HFFc6 (cell line): ENCODE measurements at regions not wholly inside any gene's neighbourhood (a gene's known extent, or its start where the extent isn't known, plus 50 kb on each side); places are given as distances from the start of the nearest gene placed in this dataset.

Experiments
- DNase-seq: peaks from one replicate; pipeline ENCODE4 v3.0.0-alpha.2; 2018
- H3K27ac Mint-ChIP-seq: 2 replicates; pipeline ENCODE4 v1.8.0; 2020; ENCODE audit warnings: mild to moderate bottlenecking, mixed read lengths
- H3K27me3 Mint-ChIP-seq: 2 replicates; pipeline ENCODE4 v1.8.0; 2021; ENCODE audit warnings: mild to moderate bottlenecking, moderate library complexity, mixed read lengths; ENCODE audit not compliant: insufficient read depth
- H3K36me3 Mint-ChIP-seq: 2 replicates; pipeline ENCODE4 v1.8.0; 2021; ENCODE audit warnings: low read depth, mixed read lengths
- H3K4me1 Mint-ChIP-seq: 2 replicates; pipeline ENCODE4 v1.8.0; 2020; ENCODE audit warnings: low read depth, mixed read lengths
- H3K4me3 Mint-ChIP-seq: 2 replicates; pipeline ENCODE4 v1.8.0; 2020; ENCODE audit warnings: mild to moderate bottlenecking, moderate library complexity, mixed read lengths
- H3K9me3 Mint-ChIP-seq: 2 replicates; pipeline ENCODE4 v1.8.0; 2020; ENCODE audit warnings: mild to moderate bottlenecking, mixed read lengths
- CTCF ChIP-seq: fragments of 200-600 bp; sonication (generic); IDR thresholded peaks from 2 replicates; pipeline ENCODE4 v1.5.0; 2021; ENCODE audit warnings: antibody characterized with exemption, mild to moderate bottlenecking

GRCh38 chr2:64222351-64222750 lies 78.1 kb upstream of the PELI1 start:
- TF ChIP-seq CTCF = no peak
- DNase-seq = no peak
- Mint-ChIP-seq H3K9me3 (no peaks in the 10 kb centered on the region), H3K36me3 (no peaks in the 10 kb centered on the region), H3K4me3 (no peak overlapping the region), H3K27ac (no peak overlapping the region), H3K4me1 (peaks cover 7% of the 10 kb centered on the region), H3K27me3 (peaks cover 29% of the 10 kb centered on the region)

- no peaks in the 10 kb centered on the region for H3K9me3 Mint-ChIP-seq
- DNase-seq = no peak
- H3K27ac Mint-ChIP-seq = no peak overlapping the region
- H3K27me3 Mint-ChIP-seq = peaks cover 27% of the 10 kb centered on the region
- no peak overlapping the region for H3K4me3 Mint-ChIP-seq
- H3K36me3 Mint-ChIP-seq = no peaks in the 10 kb centered on the region
- no peak for TF ChIP-seq CTCF
- H3K4me1 Mint-ChIP-seq = peaks cover 12% of the 10 kb centered on the region
Observed at GRCh38 chr2:64223055-64223454, 78.8 kb upstream of the PELI1 start.

DNA sequence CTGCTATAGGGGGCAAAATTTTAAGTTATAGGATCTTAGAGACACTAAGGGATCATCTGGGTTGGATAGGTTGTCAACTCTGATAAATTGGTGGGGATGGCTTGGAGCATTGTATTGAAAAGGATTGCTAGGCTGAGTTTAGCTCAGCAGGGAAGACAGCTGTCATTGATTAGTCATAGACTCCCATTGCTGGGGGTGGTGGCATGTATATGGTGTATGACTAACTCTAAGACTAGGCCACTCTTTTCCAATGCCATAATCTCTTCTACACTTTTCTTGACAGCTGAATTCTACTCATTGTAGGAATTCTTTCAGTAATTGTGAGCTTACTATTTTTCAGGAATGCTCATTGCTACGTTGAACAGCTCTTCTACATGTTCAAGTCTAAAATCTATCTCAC lies 81.3 kb upstream of the PELI1 start:
- Mint-ChIP-seq H3K27me3 (peaks cover 20% of the 10 kb centered on the region), H3K4me1 (peaks cover 22% of the 10 kb centered on the region), H3K27ac (no peak overlapping the region), H3K4me3 (no peak overlapping the region), H3K9me3 (no peaks in the 10 kb centered on the region), H3K36me3 (no peaks in the 10 kb centered on the region)
- no peak for TF ChIP-seq CTCF
- peak; percentile 36 for DNase-seq

DNA sequence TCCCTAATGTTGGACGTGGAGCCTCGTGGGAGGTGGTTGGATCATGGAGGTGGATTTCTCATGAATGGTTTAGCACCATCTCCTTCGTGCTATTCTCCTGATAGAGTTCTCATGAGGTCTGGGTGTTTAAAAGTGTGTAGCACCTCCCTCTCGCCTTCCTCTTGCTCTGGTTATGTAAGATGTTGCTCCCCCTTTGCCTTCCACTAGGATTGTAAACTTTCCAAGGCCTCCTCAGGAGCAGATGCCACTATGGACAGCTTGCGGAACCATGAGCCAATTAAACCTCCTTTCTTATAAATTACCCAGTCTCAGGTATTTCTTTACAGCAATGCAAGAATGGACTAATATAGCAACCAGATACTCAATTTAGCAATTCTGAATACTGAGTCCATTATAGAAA lies 82.4 kb upstream of the PELI1 start:
- Mint-ChIP-seq H3K27ac (no peak overlapping the region), H3K4me3 (no peak overlapping the region), H3K9me3 (no peaks in the 10 kb centered on the region), H3K4me1 (peaks cover 27% of the 10 kb centered on the region), H3K36me3 (no peaks in the 10 kb centered on the region), H3K27me3 (peaks cover 25% of the 10 kb centered on the region)
- TF ChIP-seq CTCF = no peak
- no peak for DNase-seq

DNA sequence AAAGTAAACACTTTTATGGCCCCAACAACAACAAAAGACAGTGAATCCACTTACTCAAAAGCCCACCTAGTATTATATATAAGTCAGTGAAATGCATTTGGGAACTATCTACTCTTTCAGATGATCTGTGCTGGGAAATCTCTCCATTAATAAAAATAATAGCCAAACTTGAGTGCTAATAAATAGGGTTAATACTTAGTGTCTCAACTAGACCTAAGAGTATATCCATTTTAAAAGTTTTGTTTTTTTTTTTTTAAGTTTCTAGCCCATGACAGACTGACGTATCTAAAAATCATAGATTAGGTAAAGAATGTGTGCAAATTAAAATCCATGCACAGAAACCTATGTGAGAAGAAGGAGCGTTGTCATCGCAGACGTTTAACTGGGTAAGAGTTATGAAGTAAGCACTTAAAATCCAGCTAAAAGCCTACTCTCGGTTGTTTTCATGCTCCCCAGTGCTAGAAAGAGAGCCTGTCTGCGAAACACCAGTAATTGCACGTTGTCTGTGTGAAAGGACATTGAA lies 83.4 kb upstream of the PELI1 start:
- Mint-ChIP-seq H3K36me3 (no peaks in the 10 kb centered on the region), H3K4me1 (peaks cover 27% of the 10 kb centered on the region), H3K27ac (no peak overlapping the region), H3K9me3 (no peaks in the 10 kb centered on the region), H3K27me3 (peaks cover 14% of the 10 kb centered on the region), H3K4me3 (peak overlapping the region; percentile 86)
- no peak for TF ChIP-seq CTCF
- DNase-seq = no peak

GRCh38 chr2:64228126-64228678 lies 84.0 kb upstream of the PELI1 start:
- Mint-ChIP-seq H3K27me3 (peaks cover 14% of the 10 kb centered on the region), H3K27ac (no peak overlapping the region), H3K4me1 (peaks cover 30% of the 10 kb centered on the region), H3K9me3 (no peaks in the 10 kb centered on the region), H3K4me3 (peak overlapping the region; percentile 86), H3K36me3 (no peaks in the 10 kb centered on the region)
- TF ChIP-seq CTCF = no peak
- peak; percentile 19 for DNase-seq
